ENCODE measurements at regions not wholly inside any gene's neighbourhood (a gene's known extent, or its start where the extent isn't known, plus 50 kb on each side); places are given as distances from the start of the nearest gene placed in this dataset.
"Not testable (repeated sequence)": the region's sequence is repeated elsewhere in the genome, so short reads cannot be mapped to it uniquely, and the experiment has no call there.

- Histone ChIP-seq H3K27me3 (replicated peaks; ENCODE audit: insufficient read depth, low read length) (no peaks in the 10 kb centered on the region), H3K9ac (ENCODE audit: low read length) (no peak overlapping the region), H3K4me1 (ENCODE audit: low read length) (no peaks in the 10 kb centered on the region), H3F3A (ENCODE audit: insufficient read depth, low read length) (no peaks in the 10 kb centered on the region), H3K9me2 (replicated peaks; ENCODE audit: insufficient read depth, low read length) (no peaks in the 10 kb centered on the region), H3K79me2 (ENCODE audit: low read length) (no peaks in the 10 kb centered on the region), H3K9me3 (replicated peaks; ENCODE audit: insufficient read depth, low read length) (no peaks in the 10 kb centered on the region), H3K4me3 (ENCODE audit: low read length) (no peak overlapping the region), H3K4me2 (ENCODE audit: low read depth, low read length) (no peak overlapping the region), H4K20me1 (ENCODE audit: insufficient read depth, low read length) (no peaks in the 10 kb centered on the region), H3K36me3 (replicated peaks; ENCODE audit: insufficient read depth, low read length) (no peaks in the 10 kb centered on the region), H2AFZ (ENCODE audit: low read length) (no peak overlapping the region), H3K27ac (ENCODE audit: low read length) (no peak overlapping the region)
- TF ChIP-seq EZH2 (optimal IDR thresholded peaks at IDR 0.05; ENCODE audit: low read depth, low read length): no peak
- TF ChIP-seq, protein P1, sequence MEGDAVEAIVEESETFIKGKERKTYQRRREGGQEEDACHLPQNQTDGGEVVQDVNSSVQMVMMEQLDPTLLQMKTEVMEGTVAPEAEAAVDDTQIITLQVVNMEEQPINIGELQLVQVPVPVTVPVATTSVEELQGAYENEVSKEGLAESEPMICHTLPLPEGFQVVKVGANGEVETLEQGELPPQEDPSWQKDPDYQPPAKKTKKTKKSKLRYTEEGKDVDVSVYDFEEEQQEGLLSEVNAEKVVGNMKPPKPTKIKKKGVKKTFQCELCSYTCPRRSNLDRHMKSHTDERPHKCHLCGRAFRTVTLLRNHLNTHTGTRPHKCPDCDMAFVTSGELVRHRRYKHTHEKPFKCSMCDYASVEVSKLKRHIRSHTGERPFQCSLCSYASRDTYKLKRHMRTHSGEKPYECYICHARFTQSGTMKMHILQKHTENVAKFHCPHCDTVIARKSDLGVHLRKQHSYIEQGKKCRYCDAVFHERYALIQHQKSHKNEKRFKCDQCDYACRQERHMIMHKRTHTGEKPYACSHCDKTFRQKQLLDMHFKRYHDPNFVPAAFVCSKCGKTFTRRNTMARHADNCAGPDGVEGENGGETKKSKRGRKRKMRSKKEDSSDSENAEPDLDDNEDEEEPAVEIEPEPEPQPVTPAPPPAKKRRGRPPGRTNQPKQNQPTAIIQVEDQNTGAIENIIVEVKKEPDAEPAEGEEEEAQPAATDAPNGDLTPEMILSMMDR (IDR thresholded peaks at IDR 0.05; ENCODE audit: low read length): no peak
- no peak for TF ChIP-seq EZH2phosphoT487 (IDR thresholded peaks at IDR 0.05; ENCODE audit: low read length)
- no peak for DNase-seq
Observed at GRCh38 chr16:64667334-64667877, 454.5 kb downstream of the CDH11 start.

- H3K9me2 ChIP-seq (replicated peaks; ENCODE audit: insufficient read depth, low read length); H3K4me3 ChIP-seq (ENCODE audit: low read length); H3K36me3 ChIP-seq (replicated peaks; ENCODE audit: insufficient read depth, low read length); H3K79me2 ChIP-seq (ENCODE audit: low read length); H3K27ac ChIP-seq (ENCODE audit: low read length); DNase-seq; H3K9ac ChIP-seq (ENCODE audit: low read length); H4K20me1 ChIP-seq (ENCODE audit: insufficient read depth, low read length); H3K27me3 ChIP-seq (replicated peaks; ENCODE audit: insufficient read depth, low read length); H2AFZ ChIP-seq (ENCODE audit: low read length); H3K9me3 ChIP-seq (replicated peaks; ENCODE audit: insufficient read depth, low read length); H3F3A ChIP-seq (ENCODE audit: insufficient read depth, low read length); H3K4me1 ChIP-seq (ENCODE audit: low read length); H3K4me2 ChIP-seq (ENCODE audit: low read depth, low read length): not testable (repeated sequence)
Observed at GRCh38 chr16:64662312-64662711, 459.6 kb downstream of the CDH11 start.

GRCh38 chr16:64659866-64660265, 462.0 kb downstream of the CDH11 start:
- Histone ChIP-seq H3K4me1 (ENCODE audit: low read length) (no peaks in the 10 kb centered on the region), H2AFZ (ENCODE audit: low read length) (no peak overlapping the region), H3K4me3 (ENCODE audit: low read length) (no peak overlapping the region), H3F3A (ENCODE audit: insufficient read depth, low read length) (no peaks in the 10 kb centered on the region), H3K36me3 (replicated peaks; ENCODE audit: insufficient read depth, low read length) (no peaks in the 10 kb centered on the region), H3K27ac (ENCODE audit: low read length) (no peak overlapping the region), H3K9ac (ENCODE audit: low read length) (no peak overlapping the region), H3K27me3 (replicated peaks; ENCODE audit: insufficient read depth, low read length) (no peaks in the 10 kb centered on the region), H3K9me2 (replicated peaks; ENCODE audit: insufficient read depth, low read length) (no peaks in the 10 kb centered on the region), H3K79me2 (ENCODE audit: low read length) (no peaks in the 10 kb centered on the region), H4K20me1 (ENCODE audit: insufficient read depth, low read length) (no peaks in the 10 kb centered on the region), H3K4me2 (ENCODE audit: low read depth, low read length) (no peak overlapping the region), H3K9me3 (replicated peaks; ENCODE audit: insufficient read depth, low read length) (no peaks in the 10 kb centered on the region)
- no peak for TF ChIP-seq EZH2phosphoT487 (IDR thresholded peaks at IDR 0.05; ENCODE audit: low read length)
- TF ChIP-seq, protein P1 (IDR thresholded peaks at IDR 0.05; ENCODE audit: low read length): no peak
- TF ChIP-seq EZH2 (optimal IDR thresholded peaks at IDR 0.05; ENCODE audit: low read depth, low read length): no peak
- DNase-seq: no peak

- Histone ChIP-seq H3K9me2 (replicated peaks; ENCODE audit: insufficient read depth, low read length) (no peaks in the 10 kb centered on the region), H3K36me3 (replicated peaks; ENCODE audit: insufficient read depth, low read length) (no peaks in the 10 kb centered on the region), H3K9ac (ENCODE audit: low read length) (no peak overlapping the region), H3K27me3 (replicated peaks; ENCODE audit: insufficient read depth, low read length) (no peaks in the 10 kb centered on the region), H3K4me1 (ENCODE audit: low read length) (no peaks in the 10 kb centered on the region), H3K9me3 (replicated peaks; ENCODE audit: insufficient read depth, low read length) (no peaks in the 10 kb centered on the region), H2AFZ (ENCODE audit: low read length) (no peak overlapping the region), H3K4me2 (ENCODE audit: low read depth, low read length) (no peak overlapping the region), H4K20me1 (ENCODE audit: insufficient read depth, low read length) (no peaks in the 10 kb centered on the region), H3K79me2 (ENCODE audit: low read length) (no peaks in the 10 kb centered on the region), H3K27ac (ENCODE audit: low read length) (no peak overlapping the region), H3F3A (ENCODE audit: insufficient read depth, low read length) (no peaks in the 10 kb centered on the region), H3K4me3 (ENCODE audit: low read length) (no peak overlapping the region)
- no peak for DNase-seq
- TF ChIP-seq EZH2 (optimal IDR thresholded peaks at IDR 0.05; ENCODE audit: low read depth, low read length) (no peak), EZH2phosphoT487 (IDR thresholded peaks at IDR 0.05; ENCODE audit: low read length) (no peak)
- TF ChIP-seq, protein P1 (IDR thresholded peaks at IDR 0.05; ENCODE audit: low read length): no peak
Observed at GRCh38 chr16:64657316-64658011, 464.4 kb downstream of the CDH11 start.
